Right forelimb (tissue), 1 donor: ENCODE measurements at regions not wholly inside any gene's neighbourhood (a gene's known extent, or its start where the extent isn't known, plus 50 kb on each side); places are given as distances from the start of the nearest gene placed in this dataset.

Source experiments
- DNase-seq: peaks from one replicate; pipeline ENCODE4 v3.0.0-alpha.2; 2018

- DNase-seq: no peak
Observed at GRCh38 chr1:103247517-103247916, 139.2 kb upstream of the COL11A1 start.

DNA sequence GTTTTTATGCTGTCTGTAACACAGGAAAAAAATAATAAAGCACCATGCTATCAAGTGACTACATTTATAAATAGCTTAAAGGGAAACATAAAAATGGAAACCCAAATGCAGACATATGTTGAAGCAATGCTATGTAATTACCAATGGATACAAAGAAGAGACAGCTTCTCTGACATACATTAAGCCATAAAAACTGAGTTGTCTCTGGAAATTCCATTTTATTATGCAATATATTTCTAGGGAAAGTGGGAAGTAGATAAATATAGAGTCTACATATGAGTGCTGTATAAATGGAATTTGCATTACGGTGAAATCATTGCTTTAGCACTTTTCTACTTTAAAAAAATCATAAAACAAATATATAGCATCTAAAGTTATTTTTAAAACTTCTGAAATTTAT is 135.2 kb upstream of the COL11A1 start:
- no peak for DNase-seq

- DNase-seq: no peak
Observed at GRCh38 chr1:103239034-103239433, 130.7 kb upstream of the COL11A1 start.

DNA sequence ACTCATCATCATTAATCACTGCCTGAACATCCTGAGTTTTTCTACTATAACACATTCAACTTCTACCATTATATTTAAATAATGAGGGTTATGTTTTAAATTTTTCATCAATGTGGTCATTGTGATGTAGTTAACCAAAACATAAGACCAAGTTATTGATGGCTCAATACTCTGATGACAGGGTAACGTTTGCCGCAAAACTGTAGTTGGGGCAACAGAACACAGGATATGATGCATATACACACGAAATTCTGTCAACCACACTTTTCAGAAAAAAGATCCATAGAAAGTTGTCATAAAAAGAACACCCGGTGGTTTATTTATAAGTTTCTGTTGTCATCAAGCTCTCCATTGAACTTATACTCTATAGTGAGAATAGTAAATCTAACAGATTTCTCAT is 121.7 kb upstream of the COL11A1 start:
- no peak for DNase-seq

GRCh38 chr1:103220631-103221041 is 112.3 kb upstream of the COL11A1 start:
- DNase-seq: no peak

GRCh38 chr1:103218821-103219220 is 110.5 kb upstream of the COL11A1 start:
- no peak for DNase-seq

GRCh38 chr1:103218369-103218768 is 110.0 kb upstream of the COL11A1 start:
- no peak for DNase-seq

DNA sequence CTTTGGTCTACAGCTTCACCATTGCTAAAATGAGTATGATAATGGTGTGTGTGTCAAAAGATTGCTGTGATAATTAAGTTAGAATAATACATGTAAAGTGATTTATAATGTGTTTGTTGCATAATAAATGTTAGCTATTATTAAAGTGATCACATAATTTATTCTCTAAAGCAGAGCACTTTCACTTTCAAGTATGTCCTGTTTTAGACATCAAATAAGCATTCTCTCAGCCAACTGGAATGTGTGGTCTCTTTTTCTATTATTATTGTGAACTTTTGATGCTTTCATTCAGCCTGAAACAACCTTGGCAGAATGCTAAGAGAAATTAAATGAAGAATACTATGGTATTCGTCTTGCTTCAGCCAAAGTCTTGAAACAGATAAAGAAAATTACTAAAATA is 102.8 kb upstream of the COL11A1 start:
- no peak for DNase-seq

DNA sequence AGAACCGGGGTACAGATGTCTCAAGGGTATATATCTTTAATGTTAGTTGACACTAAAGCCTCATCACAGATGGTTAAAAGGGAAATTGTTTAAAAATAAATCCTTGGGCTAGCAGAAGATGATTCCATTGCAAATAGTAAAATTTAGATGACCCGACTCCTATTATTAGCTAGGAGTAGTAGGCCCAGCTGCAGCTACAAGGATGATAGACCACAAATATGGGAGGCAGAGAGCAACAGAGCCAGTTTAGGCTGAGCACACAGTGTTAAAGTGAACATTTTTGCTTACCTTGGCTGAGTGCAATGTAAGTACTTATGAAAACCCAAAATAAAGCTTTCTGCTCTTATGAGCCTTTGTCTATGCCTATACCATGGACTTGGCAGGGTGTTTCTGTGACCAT is 100.5 kb upstream of the COL11A1 start:
- no peak for DNase-seq

GRCh38 chr1:103199001-103199400 is 90.7 kb upstream of the COL11A1 start:
- no peak for DNase-seq

- no peak for DNase-seq
Observed at GRCh38 chr1:103198076-103198475, 89.8 kb upstream of the COL11A1 start.

DNA sequence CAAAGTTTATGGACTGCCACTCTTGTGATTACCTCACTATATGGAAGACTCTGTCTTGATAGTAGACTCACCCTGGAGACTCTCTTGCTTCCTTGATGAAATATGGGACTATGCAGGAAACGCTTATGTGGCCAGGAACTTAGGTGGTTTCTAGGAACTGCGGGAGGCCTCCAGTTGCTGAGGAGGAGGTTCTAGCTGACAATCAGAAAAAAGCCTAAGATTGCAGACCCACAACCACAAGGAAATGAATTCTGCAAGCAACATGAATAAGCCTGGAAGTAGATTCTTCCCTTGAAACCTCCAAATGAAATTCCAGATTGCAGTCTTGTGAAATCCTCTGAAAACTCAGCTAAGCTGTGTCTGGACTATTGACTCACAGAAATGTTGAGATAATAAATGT is 88.9 kb upstream of the COL11A1 start:
- no peak for DNase-seq

GRCh38 chr1:103194984-103195383 is 86.7 kb upstream of the COL11A1 start:
- DNase-seq: no peak

GRCh38 chr1:103194060-103194459 is 85.7 kb upstream of the COL11A1 start:
- no peak for DNase-seq

GRCh38 chr1:103191327-103191726 is 83.0 kb upstream of the COL11A1 start:
- DNase-seq: no peak

DNA sequence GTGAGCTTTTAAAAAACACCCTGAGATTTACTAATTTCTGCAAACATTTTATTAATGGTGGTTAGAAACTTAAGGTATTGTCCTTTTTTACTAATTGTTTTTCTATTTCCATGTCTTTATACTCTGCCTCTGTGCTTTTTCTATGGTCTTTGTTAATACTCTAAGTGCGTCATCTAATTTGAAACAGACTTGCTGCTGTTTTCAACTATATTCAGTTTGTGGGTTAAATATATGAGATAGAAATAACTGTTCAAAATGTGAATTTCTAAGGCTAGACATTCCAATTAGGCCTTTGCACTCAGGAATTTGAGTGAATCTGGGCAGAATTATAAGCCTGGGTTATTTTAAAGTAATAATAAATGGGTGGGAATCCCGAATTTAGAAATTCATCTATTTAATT is 82.4 kb upstream of the COL11A1 start:
- DNase-seq: no peak

DNA sequence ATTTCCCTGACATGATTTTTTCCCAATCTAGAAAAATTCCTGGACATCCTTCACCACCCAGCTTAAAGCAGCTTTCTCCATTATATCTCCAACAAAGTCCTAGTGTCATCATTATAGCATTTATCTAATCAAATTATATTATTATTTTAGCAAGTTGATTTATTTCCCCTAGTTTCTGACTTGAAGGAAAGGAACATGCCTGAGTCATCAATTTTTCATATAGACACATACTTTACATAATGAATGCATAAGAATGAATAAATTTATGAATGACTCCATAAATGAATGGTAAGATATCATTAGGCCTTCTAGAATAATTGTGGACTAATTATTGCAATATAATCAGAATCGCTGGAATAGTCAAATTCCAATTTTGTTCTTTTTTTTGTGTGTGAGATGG is 79.4 kb upstream of the COL11A1 start:
- DNase-seq: no peak

- no peak for DNase-seq
Observed at GRCh38 chr1:103180660-103181059, 72.3 kb upstream of the COL11A1 start.

DNA sequence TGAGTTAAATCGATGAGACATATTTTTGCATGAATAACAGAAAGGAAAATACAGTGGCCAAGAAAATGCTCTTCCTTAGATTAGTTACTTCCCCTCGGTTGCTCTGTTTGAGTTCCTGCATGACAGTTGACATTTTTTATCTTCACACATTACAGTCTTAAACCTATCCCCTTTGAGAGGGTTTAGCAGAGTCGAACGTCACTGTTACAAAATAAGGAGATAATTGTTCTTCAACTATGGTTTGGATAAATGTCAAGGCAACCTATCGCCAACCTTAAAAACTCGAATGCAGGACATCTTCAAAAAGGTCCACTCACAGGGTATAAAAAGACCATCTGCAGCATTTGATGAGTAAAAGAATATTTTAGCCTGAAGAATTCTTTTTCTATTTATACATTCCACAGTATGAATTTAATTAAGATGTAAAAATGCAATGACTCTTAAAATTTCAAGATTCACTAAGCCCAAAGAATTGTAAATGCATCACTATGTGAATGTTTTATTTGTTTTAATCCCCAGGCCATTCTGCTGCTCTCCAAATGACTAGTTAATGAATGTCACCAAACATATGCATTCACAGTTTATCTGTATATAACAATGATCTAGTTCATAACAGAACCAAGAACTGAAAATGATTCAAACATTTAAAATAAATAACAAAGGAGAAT is 68.9 kb upstream of the COL11A1 start:
- DNase-seq: no peak

DNA sequence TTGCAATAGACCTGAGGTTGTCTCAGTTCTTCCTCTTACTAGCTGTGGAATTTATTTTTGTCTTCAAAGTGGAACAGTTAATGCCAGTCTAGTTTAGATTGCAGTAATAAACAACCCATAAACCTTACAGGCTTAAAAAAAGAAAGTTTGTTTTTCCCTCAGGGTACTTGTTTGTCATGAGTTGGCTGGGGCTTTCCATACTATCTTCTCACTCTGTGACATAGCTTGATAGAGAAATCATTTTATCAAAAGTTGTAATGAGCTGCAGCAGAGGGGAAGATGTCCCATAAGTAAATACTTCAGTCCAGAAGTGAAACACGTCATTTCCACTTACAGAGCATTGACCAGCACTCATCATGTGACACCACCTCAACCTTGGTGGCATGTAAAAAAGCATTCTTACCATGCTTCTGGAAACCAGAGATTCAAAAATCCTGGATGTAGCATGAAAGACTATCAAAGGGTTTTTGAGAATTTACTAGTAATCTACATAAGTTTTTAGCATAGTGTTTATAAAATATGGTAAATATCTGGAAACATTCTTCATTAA is 62.8 kb upstream of the COL11A1 start:
- DNase-seq: no peak

DNA sequence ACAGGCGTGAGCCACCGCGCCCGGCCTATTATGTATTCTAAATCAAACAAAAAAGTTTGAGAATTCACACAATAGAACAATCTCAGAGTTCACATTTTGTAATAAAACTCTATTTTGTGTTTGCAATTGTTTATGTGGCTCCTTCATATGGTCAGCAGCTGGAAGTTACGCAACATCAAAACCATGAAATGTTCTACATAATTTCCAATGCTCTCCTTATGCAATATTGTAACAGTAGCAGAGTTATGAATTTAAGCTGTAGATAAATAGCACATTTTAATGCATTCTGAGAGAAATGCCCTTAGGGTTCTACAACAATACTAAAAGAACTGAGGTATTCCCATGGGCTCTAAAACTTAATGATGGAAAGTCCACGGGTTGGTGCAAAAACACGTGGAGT is 62.3 kb upstream of the COL11A1 start:
- DNase-seq: no peak

DNA sequence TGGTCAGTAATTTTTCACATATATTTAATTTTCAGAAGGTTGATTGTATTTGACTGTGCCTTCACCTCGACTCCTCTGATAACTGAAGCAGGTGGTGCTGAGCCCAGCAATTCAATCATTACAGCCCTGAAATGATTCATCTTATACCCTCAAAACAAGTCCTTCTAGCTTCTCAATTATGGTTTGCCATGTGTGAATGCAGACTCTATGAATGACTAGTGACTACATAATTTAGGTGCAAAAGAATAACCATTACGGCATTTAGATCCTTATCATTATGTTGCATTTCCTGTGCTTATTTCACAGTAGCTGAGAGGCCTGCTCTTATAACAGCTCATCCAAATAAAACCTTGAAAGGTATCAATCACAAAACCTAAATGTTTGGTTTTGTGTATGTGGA is 54.0 kb upstream of the COL11A1 start:
- no peak for DNase-seq

DNA sequence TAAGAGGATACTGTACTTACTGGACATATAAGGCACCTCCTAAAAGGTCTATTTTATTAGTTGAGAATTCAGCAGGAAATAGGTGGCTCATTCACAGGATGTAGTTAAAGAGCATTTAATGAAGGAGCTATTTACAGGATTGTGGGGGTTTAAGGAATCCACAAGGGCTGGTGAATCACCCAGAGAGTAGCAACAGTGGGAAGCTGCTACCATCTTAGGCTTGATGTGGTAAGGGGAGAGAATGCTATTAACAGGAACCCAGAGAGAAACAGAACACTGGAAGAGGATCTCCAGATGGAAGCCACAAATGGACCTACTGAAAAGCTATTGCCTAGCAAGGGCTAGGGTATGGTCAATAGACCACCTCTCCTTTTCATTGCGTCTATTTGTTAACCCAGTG is 52.0 kb upstream of the COL11A1 start:
- no peak for DNase-seq
